Neural cell (in vitro differentiated cells): ENCODE measurements at regions not wholly inside any gene's neighbourhood (a gene's known extent, or its start where the extent isn't known, plus 50 kb on each side); places are given as distances from the start of the nearest gene placed in this dataset.
"Not testable (repeated sequence)": the region's sequence is repeated elsewhere in the genome, so short reads cannot be mapped to it uniquely, and the experiment has no call there.

Experiments
- EZH2 ChIP-seq: fragments of 200-600, 300-800 bp; shearing (Covaris generic), sonication (generic); IDR thresholded peaks from 2 replicates; pipeline ENCODE4 v1.6.1; 2014; ENCODE audit warnings: antibody characterized with exemption, low read length, borderline replicate concordance, mild to moderate bottlenecking; ENCODE audit not compliant: insufficient read depth, poor library complexity, severe bottlenecking
- POLR2AphosphoS5 ChIP-seq: IDR thresholded peaks from 2 replicates; pipeline ENCODE4 v1.6.1; 2012
- RAD21 ChIP-seq: fragments of 450-650 bp; conservative IDR thresholded peaks from 2 replicates; pipeline ENCODE4 v1.6.1; 2014; ENCODE audit warnings: antibody characterized with exemption, mild to moderate bottlenecking, moderate library complexity
- TAF1 ChIP-seq: IDR thresholded peaks from 2 replicates; pipeline ENCODE4 v1.6.1; 2012; ENCODE audit warnings: low read depth
- TF ChIP-seq, protein P1 (sequence below): fragments of 450-650 bp; IDR thresholded peaks from 2 replicates; pipeline ENCODE4 v1.5.1; 2014; ENCODE audit warnings: antibody characterized with exemption, mild to moderate bottlenecking, moderate library complexity; ENCODE audit not compliant: poor library complexity, severe bottlenecking

DNA sequence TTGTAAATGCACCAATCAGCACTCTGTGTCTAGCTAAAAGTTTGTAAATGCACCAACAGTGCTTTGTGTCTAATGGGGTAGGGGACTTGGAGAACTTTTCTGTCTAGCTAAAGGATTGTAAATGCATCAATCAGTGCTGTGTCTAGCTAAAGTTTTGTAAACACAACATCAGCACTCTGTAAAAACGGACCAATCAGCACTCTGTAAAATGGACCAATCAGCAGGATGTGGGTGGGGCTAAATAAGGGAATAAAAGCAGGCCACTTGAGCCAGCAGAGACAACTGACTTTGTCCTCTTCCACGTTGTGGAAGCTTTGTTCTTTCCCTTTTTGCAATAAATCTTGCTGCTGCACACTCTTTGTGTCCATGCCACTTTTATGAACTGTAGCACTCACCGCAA is 346.3 kb downstream of the LMBRD1 start:
- TF ChIP-seq, protein P1, sequence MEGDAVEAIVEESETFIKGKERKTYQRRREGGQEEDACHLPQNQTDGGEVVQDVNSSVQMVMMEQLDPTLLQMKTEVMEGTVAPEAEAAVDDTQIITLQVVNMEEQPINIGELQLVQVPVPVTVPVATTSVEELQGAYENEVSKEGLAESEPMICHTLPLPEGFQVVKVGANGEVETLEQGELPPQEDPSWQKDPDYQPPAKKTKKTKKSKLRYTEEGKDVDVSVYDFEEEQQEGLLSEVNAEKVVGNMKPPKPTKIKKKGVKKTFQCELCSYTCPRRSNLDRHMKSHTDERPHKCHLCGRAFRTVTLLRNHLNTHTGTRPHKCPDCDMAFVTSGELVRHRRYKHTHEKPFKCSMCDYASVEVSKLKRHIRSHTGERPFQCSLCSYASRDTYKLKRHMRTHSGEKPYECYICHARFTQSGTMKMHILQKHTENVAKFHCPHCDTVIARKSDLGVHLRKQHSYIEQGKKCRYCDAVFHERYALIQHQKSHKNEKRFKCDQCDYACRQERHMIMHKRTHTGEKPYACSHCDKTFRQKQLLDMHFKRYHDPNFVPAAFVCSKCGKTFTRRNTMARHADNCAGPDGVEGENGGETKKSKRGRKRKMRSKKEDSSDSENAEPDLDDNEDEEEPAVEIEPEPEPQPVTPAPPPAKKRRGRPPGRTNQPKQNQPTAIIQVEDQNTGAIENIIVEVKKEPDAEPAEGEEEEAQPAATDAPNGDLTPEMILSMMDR: not testable (repeated sequence)
- TF ChIP-seq TAF1, EZH2, RAD21, POLR2AphosphoS5: not testable (repeated sequence)
